ENCODE measurements at regions not wholly inside any gene's neighbourhood (a gene's known extent, or its start where the extent isn't known, plus 50 kb on each side); places are given as distances from the start of the nearest gene placed in this dataset.

- no peak for TF ChIP-seq ZNF462 (CRISPR knock-in tag; IDR thresholded peaks at IDR 0.05)
- TF ChIP-seq EZH2 (IDR thresholded peaks at IDR 0.05; ENCODE audit: low read depth, unreplicated experiment): no peak
- no peak for TF ChIP-seq CTCF (conservative IDR thresholded peaks at IDR 0.05; ENCODE audit: low read depth in 2 of 2)
- TF ChIP-seq REST (IDR thresholded peaks at IDR 0.05; ENCODE audit: unreplicated experiment): no peak
- no peak for TF ChIP-seq POLR2AphosphoS5 (IDR thresholded peaks at IDR 0.05; ENCODE audit: low read depth)
Measured at GRCh38 chr9:12988258-12988657, 213.4 kb downstream of the LURAP1L start (continued).

All from GM23338 (cell line).